Testis (tissue), 2 donors: ENCODE measurements at regions not wholly inside any gene's neighbourhood (a gene's known extent, or its start where the extent isn't known, plus 50 kb on each side); places are given as distances from the start of the nearest gene placed in this dataset.

Experiments used
- DNase-seq: peaks from one replicate; pipeline ENCODE4 v3.0.0-alpha.2; 2019
- H3K27ac ChIP-seq, 2 donors: fragments of 200-600 bp; sonication (generic); one replicate each; pipeline ENCODE4 v1.5.1; 2019
- H3K27me3 ChIP-seq: fragments of 200-600 bp; sonication (generic); one replicate; pipeline ENCODE4 v1.5.1; 2019
- H3K36me3 ChIP-seq: fragments of 200-600 bp; sonication (generic); one replicate; pipeline ENCODE4 v1.5.1; 2017; ENCODE audit warnings: low read depth; ENCODE audit errors: missing control alignments
- H3K4me1 ChIP-seq: fragments of 200-600 bp; sonication (generic); one replicate; pipeline ENCODE4 v1.5.1; 2019
- H3K4me3 ChIP-seq, 2 donors: fragments of 200-600 bp; sonication (generic); one replicate each; pipeline ENCODE4 v1.5.1; 2017 to 2019
- H3K9me3 ChIP-seq: fragments of 200-600 bp; sonication (generic); one replicate; pipeline ENCODE4 v1.5.1; 2017
- CTCF ChIP-seq, 3 experiments: fragments of 450-650 bp in 2 of 3; fragments of 200-600 bp in 1 of 3; sonication (generic) in 1 of 3; IDR thresholded peaks; one replicate each; pipeline ENCODE4 v1.5.1; 2016 to 2019; ENCODE audit warnings: antibody characterized with exemption in 3 of 3, mild to moderate bottlenecking in 2 of 3, moderate library complexity in 1 of 3
- POLR2A ChIP-seq: fragments of 450-650 bp; IDR thresholded peaks from one replicate; pipeline ENCODE4 v1.6.1; 2017; ENCODE audit warnings: antibody characterized with exemption, mild to moderate bottlenecking, moderate library complexity
- WGBS, 2 donors: methylation state at CpG; one replicate each; pipeline ENCODE4 v1.1.5; 2018; 5-methylcytosine and 5-hydroxymethylcytosine counted together
- intact Hi-C: fragments of 100-400 bp; cut with DNase I; formaldehyde crosslinking; loops from one replicate; pipeline ENCODE4 v1.15.1; 2023; ENCODE audit warnings: low total_unique reads

- Histone ChIP-seq H3K27me3 (no peaks in the 10 kb centered on the region), H3K4me1 (no peaks in the 10 kb centered on the region), H3K36me3 (no peaks in the 10 kb centered on the region), H3K27ac (no peak overlapping the region), H3K4me3 (no peak overlapping the region), H3K9me3 (no peaks in the 10 kb centered on the region)
- no peak for TF ChIP-seq CTCF (IDR thresholded peaks at IDR 0.05)
- TF ChIP-seq POLR2A, result no peak
- DNase-seq, result no peak
- 36 to 56% methylated on average over 2 of the region's 2 CpGs for WGBS, 2 donors
- intact Hi-C loops, result no loop called here
These were observed 181.3 kb downstream of the TMX3 start for GRCh38 chr18:68533641-68534040.

- TF ChIP-seq CTCF (IDR thresholded peaks at IDR 0.05) (no peak), POLR2A (no peak)
- no peaks in the 10 kb centered on the region for H3K36me3 ChIP-seq
- H3K27me3 ChIP-seq, result no peaks in the 10 kb centered on the region
- no peak for DNase-seq
- H3K4me1 ChIP-seq, result no peaks in the 10 kb centered on the region
- no peaks in the 10 kb centered on the region for H3K9me3 ChIP-seq
- no peak overlapping the region for H3K27ac ChIP-seq
- no peak overlapping the region for H3K4me3 ChIP-seq
- intact Hi-C loops, result no loop called here
- 58 to 60% methylated on average over 3 of the region's 3 CpGs for WGBS, 2 donors
These were observed 182.5 kb downstream of the TMX3 start for GRCh38 chr18:68532328-68532885.

GRCh38 chr18:68525091-68525490 lies 189.8 kb downstream of the TMX3 start:
- no peak for DNase-seq
- WGBS, 2 donors, result 82 to 92% methylated on average over 2 of the region's 2 CpGs
- intact Hi-C loops, result no loop called here

GRCh38 chr18:68520406-68521075 lies 194.4 kb downstream of the TMX3 start:
- H3K4me3 ChIP-seq, result no peak overlapping the region
- H3K9me3 ChIP-seq, result no peaks in the 10 kb centered on the region
- intact Hi-C loops, result no loop called here
- 71 to 75% methylated on average over 6 of the region's 6 CpGs for WGBS, 2 donors
- no peaks in the 10 kb centered on the region for H3K27me3 ChIP-seq
- DNase-seq, result no peak
- H3K4me1 ChIP-seq, result no peaks in the 10 kb centered on the region
- no peak overlapping the region for H3K27ac ChIP-seq
- TF ChIP-seq CTCF (IDR thresholded peaks at IDR 0.05) (no peak), POLR2A (no peak)
- H3K36me3 ChIP-seq, result no peaks in the 10 kb centered on the region

More at GRCh38 chr18:68525091-68525490, 189.8 kb downstream of the TMX3 start:
- Histone ChIP-seq H3K27ac (no peak overlapping the region), H3K36me3 (no peaks in the 10 kb centered on the region), H3K4me1 (no peaks in the 10 kb centered on the region), H3K9me3 (no peaks in the 10 kb centered on the region), H3K4me3 (no peak overlapping the region), H3K27me3 (no peaks in the 10 kb centered on the region)
- no peak for TF ChIP-seq CTCF (IDR thresholded peaks at IDR 0.05)
- TF ChIP-seq POLR2A, result no peak

- Histone ChIP-seq H3K4me3 (no peak overlapping the region), H3K27me3 (no peaks in the 10 kb centered on the region), H3K9me3 (no peaks in the 10 kb centered on the region), H3K27ac (no peak overlapping the region), H3K36me3 (no peaks in the 10 kb centered on the region), H3K4me1 (no peaks in the 10 kb centered on the region)
- TF ChIP-seq CTCF (IDR thresholded peaks at IDR 0.05), result no peak
- TF ChIP-seq POLR2A, result no peak
- 58 to 59% methylated on average over 3 of the region's 3 CpGs for WGBS, 2 donors
- no peak for DNase-seq
- intact Hi-C loops, result no loop called here
These were observed 195.6 kb downstream of the TMX3 start for GRCh38 chr18:68519336-68519735.
